Natural killer cell treated with Interleukin-12 subunit alpha and Interleukin-12 subunit beta and Interleukin-15 and Interleukin-18, amount 100 ng/mL, for 72 hours (primary cell): ENCODE measurements at regions not wholly inside any gene's neighbourhood (a gene's known extent, or its start where the extent isn't known, plus 50 kb on each side); places are given as distances from the start of the nearest gene placed in this dataset.
A peak's percentile ranks its signal among the peaks of the same experiment; 100 is the strongest.
"Not testable (repeated sequence)": the region's sequence is repeated elsewhere in the genome, so short reads cannot be mapped to it uniquely, and the experiment has no call there.

Source experiments
- ATAC-seq, 2 donors: fragments of 150-1000 bp; cut with Tn5 transposase in 1 of 2; sonication (Bioruptor Pico), chemical (Tn5 transposase) in 1 of 2; 2 replicates each; pipeline ENCODE4 v1.10.0; 2021
- DNase-seq: peaks from one replicate; pipeline ENCODE4 v3.0.0; 2022; ENCODE audit warnings: low spot score
- H3K27ac Mint-ChIP-seq, 2 donors: 1 replicate in 1 of 2; 2 replicates in 1 of 2; pipeline ENCODE4 v1.8.0; 2022; ENCODE audit warnings: mixed read lengths in 2 of 2, mild to moderate bottlenecking in 1 of 2, moderate library complexity in 1 of 2
- H3K27me3 Mint-ChIP-seq, 2 donors: 1 replicate in 1 of 2; 2 replicates in 1 of 2; pipeline ENCODE4 v1.8.0; 2022; ENCODE audit warnings: mixed read lengths in 2 of 2
- H3K36me3 Mint-ChIP-seq: one replicate; pipeline ENCODE4 v1.8.0; 2022; ENCODE audit warnings: mixed read lengths
- H3K4me1 Mint-ChIP-seq, 2 donors: 1 replicate in 1 of 2; 2 replicates in 1 of 2; pipeline ENCODE4 v1.8.0; 2022; ENCODE audit warnings: low read depth in 2 of 2, mixed read lengths in 2 of 2, mild to moderate bottlenecking in 1 of 2
- H3K4me3 Mint-ChIP-seq: one replicate; pipeline ENCODE4 v1.8.0; 2022; ENCODE audit warnings: mixed read lengths
- H3K9me3 Mint-ChIP-seq: 2 replicates; pipeline ENCODE4 v1.8.0; 2022; ENCODE audit warnings: mixed read lengths

- Mint-ChIP-seq H3K27me3 (peaks cover 4 to 6% of the 10 kb centered on the region in 2 donors), H3K4me1 (no peaks in the 10 kb centered on the region)
- peak in 1 of 2 donors; percentile 31 for ATAC-seq
Measured at GRCh38 chr2:109059474-109060165, 69.4 kb upstream of the SH3RF3 start.

DNA sequence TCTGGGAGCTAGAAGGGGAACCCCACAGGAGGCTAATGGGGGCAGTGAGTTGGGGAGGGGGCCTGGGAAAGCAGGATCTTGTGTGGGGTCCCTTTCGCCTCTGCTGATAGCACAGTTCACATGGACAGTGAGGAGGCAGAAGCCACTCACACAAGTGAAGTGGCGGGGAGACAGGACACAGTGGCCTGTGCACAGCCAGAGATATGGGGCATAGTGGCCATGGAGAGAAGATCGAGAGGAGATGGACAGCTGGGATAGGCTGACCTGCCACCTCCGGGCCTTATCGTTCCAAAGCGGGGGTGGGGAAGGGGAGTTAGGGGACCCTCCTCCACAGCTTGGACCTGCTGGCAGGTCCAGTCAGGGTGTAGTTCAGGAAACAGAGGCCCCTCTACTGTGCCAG is 69.8 kb upstream of the EDAR start:
- no peak for ATAC-seq
- H3K4me1 Mint-ChIP-seq = no peaks in the 10 kb centered on the region
- H3K36me3 Mint-ChIP-seq = no peaks in the 10 kb centered on the region
- DNase-seq = no peak
- H3K27me3 Mint-ChIP-seq = peaks cover 4 to 6% of the 10 kb centered on the region in 2 donors
- H3K27ac Mint-ChIP-seq = no peak overlapping the region
- H3K4me3 Mint-ChIP-seq = no peak overlapping the region
- no peaks in the 10 kb centered on the region for H3K9me3 Mint-ChIP-seq

More at GRCh38 chr2:109059474-109060165, 69.4 kb upstream of the SH3RF3 start:
- Mint-ChIP-seq H3K36me3 (no peaks in the 10 kb centered on the region), H3K4me3 (no peak overlapping the region), H3K9me3 (no peaks in the 10 kb centered on the region), H3K27ac (no peak overlapping the region)
- no peak for DNase-seq

- DNase-seq (no peak), ATAC-seq (no peak)
- no peak overlapping the region for H3K27ac Mint-ChIP-seq
- no peaks in the 10 kb centered on the region for H3K9me3 Mint-ChIP-seq
- H3K27me3 Mint-ChIP-seq = peaks cover 4 to 6% of the 10 kb centered on the region in 2 donors
- no peak overlapping the region for H3K4me3 Mint-ChIP-seq
- H3K4me1 Mint-ChIP-seq = no peaks in the 10 kb centered on the region
- no peaks in the 10 kb centered on the region for H3K36me3 Mint-ChIP-seq
Measured at GRCh38 chr2:109058191-109058632, 69.2 kb upstream of the EDAR start.

GRCh38 chr2:109057686-109058085 is 68.7 kb upstream of the EDAR start:
- no peak for ATAC-seq
- H3K27me3 Mint-ChIP-seq = peaks cover 4 to 6% of the 10 kb centered on the region in 2 donors
- H3K9me3 Mint-ChIP-seq = no peaks in the 10 kb centered on the region
- H3K36me3 Mint-ChIP-seq = no peaks in the 10 kb centered on the region
- H3K4me3 Mint-ChIP-seq = no peak overlapping the region
- H3K27ac Mint-ChIP-seq = no peak overlapping the region
- DNase-seq = no peak
- no peaks in the 10 kb centered on the region for H3K4me1 Mint-ChIP-seq

DNA sequence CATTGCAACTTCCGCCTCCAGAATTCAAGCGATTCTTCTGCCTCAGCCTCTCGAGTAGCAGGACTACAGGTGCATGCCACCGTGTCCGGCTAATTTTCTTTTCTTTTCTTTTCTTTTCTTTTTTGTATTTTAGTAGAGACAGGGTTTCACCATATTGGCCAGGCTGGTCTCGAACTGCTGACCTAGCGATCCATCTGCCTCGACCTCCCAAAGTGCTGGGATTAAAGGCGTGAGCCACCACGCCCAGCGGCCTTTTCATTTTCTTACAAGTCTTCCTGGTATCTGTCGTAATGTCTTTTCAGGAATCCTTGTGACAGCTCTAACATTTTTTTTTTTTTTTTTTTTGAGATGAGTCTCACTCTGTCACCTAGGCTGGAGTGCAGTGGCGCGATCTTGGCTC is 66.4 kb upstream of the EDAR start:
- H3K9me3 Mint-ChIP-seq = no peaks in the 10 kb centered on the region
- H3K27ac Mint-ChIP-seq = no peak overlapping the region
- no peak overlapping the region for H3K4me3 Mint-ChIP-seq
- ATAC-seq (no peak), DNase-seq (no peak)
- no peaks in the 10 kb centered on the region for H3K36me3 Mint-ChIP-seq
- no peaks in the 10 kb centered on the region for H3K4me1 Mint-ChIP-seq
- H3K27me3 Mint-ChIP-seq = peaks cover 4 to 6% of the 10 kb centered on the region in 2 donors

- H3K9me3 Mint-ChIP-seq = no peaks in the 10 kb centered on the region
- ATAC-seq (no peak), DNase-seq (no peak)
- H3K4me3 Mint-ChIP-seq = no peak overlapping the region
- H3K27ac Mint-ChIP-seq = no peak overlapping the region
- H3K36me3 Mint-ChIP-seq = no peaks in the 10 kb centered on the region
- H3K27me3 Mint-ChIP-seq = peaks cover 4 to 6% of the 10 kb centered on the region in 2 donors
- H3K4me1 Mint-ChIP-seq = no peaks in the 10 kb centered on the region
Measured at GRCh38 chr2:109054865-109055264, 65.8 kb upstream of the EDAR start.

DNA sequence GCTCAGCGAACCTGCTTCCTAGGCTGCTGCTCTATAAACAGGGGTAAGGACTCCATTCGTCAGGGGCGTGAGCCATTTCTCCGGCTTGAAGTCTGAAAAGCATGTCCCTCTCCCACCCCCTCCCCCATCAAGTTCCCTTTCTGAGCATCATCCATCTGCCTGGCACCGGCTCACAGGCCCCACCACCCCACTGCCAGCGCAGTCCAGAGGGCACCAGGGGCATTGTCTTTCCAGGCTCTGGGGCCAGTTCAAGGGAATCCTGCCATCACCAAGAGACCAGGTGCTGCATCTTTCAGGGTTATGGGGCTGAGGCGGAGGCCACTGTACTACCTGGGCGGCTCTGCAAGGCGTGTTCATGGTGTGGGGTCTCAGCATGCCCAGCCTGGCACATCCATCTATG is 64.7 kb upstream of the EDAR start:
- Mint-ChIP-seq H3K36me3 (no peaks in the 10 kb centered on the region), H3K27me3 (peaks cover 4 to 6% of the 10 kb centered on the region in 2 donors), H3K4me3 (no peak overlapping the region), H3K27ac (no peak overlapping the region), H3K4me1 (no peaks in the 10 kb centered on the region), H3K9me3 (no peaks in the 10 kb centered on the region)
- ATAC-seq (no peak), DNase-seq (no peak)

DNA sequence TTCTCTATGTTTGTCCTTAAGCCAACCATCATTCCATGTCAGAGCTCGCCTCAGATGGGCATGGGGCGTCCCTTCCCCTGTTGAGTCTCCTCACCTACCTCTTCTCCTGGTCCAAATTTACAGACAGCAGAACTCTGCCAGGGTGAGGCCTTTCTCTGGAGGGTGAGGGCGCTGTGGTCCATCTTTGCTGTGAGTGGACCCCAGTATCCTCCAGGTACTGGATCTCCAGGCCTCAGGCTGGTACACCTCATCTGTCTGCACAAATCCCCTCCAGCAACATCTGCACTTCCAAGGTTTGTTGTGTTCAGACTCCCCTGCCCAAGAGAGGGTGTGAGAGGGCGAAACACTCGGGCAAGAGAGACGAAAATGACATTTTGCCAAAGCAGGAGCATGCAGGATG is 63.9 kb upstream of the EDAR start:
- DNase-seq = no peak
- Mint-ChIP-seq H3K27ac (no peak overlapping the region), H3K4me3 (no peak overlapping the region), H3K4me1 (no peaks in the 10 kb centered on the region), H3K9me3 (no peaks in the 10 kb centered on the region), H3K27me3 (peaks cover 4 to 6% of the 10 kb centered on the region in 2 donors), H3K36me3 (no peaks in the 10 kb centered on the region)
- no peak for ATAC-seq

DNA sequence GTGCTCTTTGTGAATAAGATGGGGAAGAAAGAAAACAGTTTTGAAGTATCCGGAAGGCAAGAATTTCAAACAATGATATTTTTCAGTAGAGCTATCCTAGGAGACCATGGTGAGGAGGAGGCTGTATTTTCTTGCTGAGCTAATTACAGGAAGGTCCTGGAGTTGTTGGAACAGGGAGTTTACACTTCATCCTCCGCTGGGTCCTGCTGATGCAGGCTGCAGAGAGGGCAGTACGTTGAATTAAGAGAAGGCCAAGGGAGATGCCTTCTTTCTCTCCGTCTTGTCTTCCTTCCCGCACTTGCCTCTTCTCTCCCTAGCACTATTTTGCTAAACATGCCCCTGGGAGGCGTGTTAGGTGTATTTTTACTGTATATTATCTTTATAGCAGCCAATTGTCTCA is 60.0 kb upstream of the EDAR start:
- DNase-seq (no peak), ATAC-seq (no peak)
- Mint-ChIP-seq H3K9me3 (no peaks in the 10 kb centered on the region), H3K4me1 (peaks cover 5 to 7% of the 10 kb centered on the region in 2 donors), H3K27ac (no peak overlapping the region), H3K36me3 (no peaks in the 10 kb centered on the region), H3K27me3 (no peaks in the 10 kb centered on the region), H3K4me3 (no peak overlapping the region)

DNA sequence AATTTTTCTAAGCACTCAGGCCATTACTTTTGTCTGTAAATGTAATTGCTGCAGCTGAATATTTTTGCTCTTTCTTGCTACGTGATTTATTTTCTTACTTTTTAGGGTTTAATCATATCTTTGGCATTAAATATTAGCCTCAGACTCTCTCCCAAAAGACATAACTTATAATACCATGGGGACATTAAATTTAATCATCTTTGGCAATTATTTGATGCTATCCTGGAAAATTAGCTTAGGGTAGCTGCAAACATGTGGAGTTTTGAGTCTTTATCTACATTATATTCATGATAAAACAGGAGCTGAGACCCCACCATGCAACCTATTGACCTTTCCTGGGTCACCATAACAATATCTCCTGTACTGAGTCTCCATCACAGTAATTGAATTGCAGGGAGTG is 59.1 kb upstream of the EDAR start:
- ATAC-seq = no peak
- H3K27me3 Mint-ChIP-seq = no peaks in the 10 kb centered on the region
- H3K4me1 Mint-ChIP-seq = peaks cover 5 to 7% of the 10 kb centered on the region in 2 donors
- H3K27ac Mint-ChIP-seq = no peak overlapping the region
- no peaks in the 10 kb centered on the region for H3K36me3 Mint-ChIP-seq
- DNase-seq = no peak
- H3K9me3 Mint-ChIP-seq = no peaks in the 10 kb centered on the region
- no peak overlapping the region for H3K4me3 Mint-ChIP-seq

GRCh38 chr2:109047569-109047968 is 58.5 kb upstream of the EDAR start:
- H3K36me3 Mint-ChIP-seq, H3K27ac Mint-ChIP-seq, ATAC-seq, H3K9me3 Mint-ChIP-seq, H3K4me3 Mint-ChIP-seq, DNase-seq, H3K27me3 Mint-ChIP-seq, H3K4me1 Mint-ChIP-seq: not testable (repeated sequence)

DNA sequence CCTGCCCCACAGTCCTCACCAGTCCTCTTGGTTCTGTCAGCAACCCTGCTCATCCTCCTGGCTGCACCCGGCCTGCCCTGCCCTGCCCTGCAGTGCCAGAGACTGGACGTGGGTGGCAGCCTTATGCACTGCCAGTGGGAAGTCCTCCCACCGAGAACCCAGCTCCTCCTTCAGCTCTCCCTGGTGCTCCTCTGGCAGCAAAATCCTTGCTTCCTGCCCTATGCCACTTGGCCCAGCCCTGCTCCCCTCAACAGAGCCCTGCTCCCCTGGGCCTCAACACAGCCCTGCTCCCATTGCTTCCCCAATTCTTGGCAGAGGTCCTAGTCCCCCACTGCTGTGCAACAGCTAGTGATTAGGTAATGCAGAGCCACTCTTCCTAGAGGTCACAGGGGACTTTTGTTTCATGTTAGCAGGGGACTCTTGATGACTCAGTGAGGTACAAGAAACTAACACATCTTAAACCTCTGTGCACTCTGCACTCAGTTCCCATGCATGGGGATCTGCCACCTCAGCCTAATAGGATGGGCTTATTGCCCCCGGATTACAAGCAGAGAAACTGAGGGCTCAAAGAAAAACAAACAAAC is 58.0 kb upstream of the EDAR start:
- DNase-seq (no peak), ATAC-seq (peak; percentile 81 to 88)
- Mint-ChIP-seq H3K27me3 (no peaks in the 10 kb centered on the region), H3K4me3 (no peak overlapping the region), H3K4me1 (peaks cover 5 to 7% of the 10 kb centered on the region in 2 donors), H3K36me3 (no peaks in the 10 kb centered on the region), H3K27ac (no peak overlapping the region), H3K9me3 (no peaks in the 10 kb centered on the region)

DNA sequence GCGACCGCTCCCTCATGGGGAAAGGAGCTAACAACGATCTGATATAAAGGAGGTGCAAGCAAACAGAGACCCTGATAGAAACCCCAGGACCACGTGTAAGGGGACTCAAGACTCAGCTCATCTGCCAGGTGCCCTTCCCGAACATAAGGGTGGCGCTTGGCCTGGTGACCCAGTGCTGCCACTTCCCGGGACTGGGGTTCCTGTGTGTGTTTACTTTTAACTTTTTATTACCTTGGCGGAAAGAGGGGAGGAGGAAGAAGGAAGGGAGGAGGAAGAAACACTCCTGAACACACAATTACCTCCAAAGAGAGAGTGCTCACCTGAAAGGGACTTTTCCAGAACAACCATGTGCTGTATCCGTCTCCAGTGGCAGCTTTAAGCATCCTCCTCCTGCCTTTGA is 56.5 kb upstream of the EDAR start:
- Mint-ChIP-seq H3K9me3 (no peaks in the 10 kb centered on the region), H3K27ac (no peak overlapping the region), H3K4me1 (peaks cover 5 to 7% of the 10 kb centered on the region in 2 donors), H3K36me3 (no peaks in the 10 kb centered on the region), H3K27me3 (no peaks in the 10 kb centered on the region), H3K4me3 (no peak overlapping the region)
- ATAC-seq = no peak
- no peak for DNase-seq

- H3K4me3 Mint-ChIP-seq = no peak overlapping the region
- no peak overlapping the region for H3K27ac Mint-ChIP-seq
- ATAC-seq (no peak), DNase-seq (no peak)
- no peaks in the 10 kb centered on the region for H3K4me1 Mint-ChIP-seq
- no peaks in the 10 kb centered on the region for H3K9me3 Mint-ChIP-seq
- H3K36me3 Mint-ChIP-seq = no peaks in the 10 kb centered on the region
- H3K27me3 Mint-ChIP-seq = no peaks in the 10 kb centered on the region
Measured at GRCh38 chr2:109038992-109039391, 50.0 kb upstream of the EDAR start.
